GM12873 (cell line): ENCODE measurements at regions not wholly inside any gene's neighbourhood (a gene's known extent, or its start where the extent isn't known, plus 50 kb on each side); places are given as distances from the start of the nearest gene placed in this dataset.

Experiments
- TF ChIP-seq, protein P1 (sequence below): IDR thresholded peaks from 2 replicates; pipeline ENCODE4 v1.5.1; 2012; ENCODE audit warnings: low read depth, mild to moderate bottlenecking, moderate library complexity, low read length, control low read depth; ENCODE audit not compliant: insufficient read depth; ENCODE audit errors: missing control alignments

GRCh38 chr11:120039039-120039438 lies 98.9 kb downstream of the TRIM29 start:
- TF ChIP-seq, protein P1, sequence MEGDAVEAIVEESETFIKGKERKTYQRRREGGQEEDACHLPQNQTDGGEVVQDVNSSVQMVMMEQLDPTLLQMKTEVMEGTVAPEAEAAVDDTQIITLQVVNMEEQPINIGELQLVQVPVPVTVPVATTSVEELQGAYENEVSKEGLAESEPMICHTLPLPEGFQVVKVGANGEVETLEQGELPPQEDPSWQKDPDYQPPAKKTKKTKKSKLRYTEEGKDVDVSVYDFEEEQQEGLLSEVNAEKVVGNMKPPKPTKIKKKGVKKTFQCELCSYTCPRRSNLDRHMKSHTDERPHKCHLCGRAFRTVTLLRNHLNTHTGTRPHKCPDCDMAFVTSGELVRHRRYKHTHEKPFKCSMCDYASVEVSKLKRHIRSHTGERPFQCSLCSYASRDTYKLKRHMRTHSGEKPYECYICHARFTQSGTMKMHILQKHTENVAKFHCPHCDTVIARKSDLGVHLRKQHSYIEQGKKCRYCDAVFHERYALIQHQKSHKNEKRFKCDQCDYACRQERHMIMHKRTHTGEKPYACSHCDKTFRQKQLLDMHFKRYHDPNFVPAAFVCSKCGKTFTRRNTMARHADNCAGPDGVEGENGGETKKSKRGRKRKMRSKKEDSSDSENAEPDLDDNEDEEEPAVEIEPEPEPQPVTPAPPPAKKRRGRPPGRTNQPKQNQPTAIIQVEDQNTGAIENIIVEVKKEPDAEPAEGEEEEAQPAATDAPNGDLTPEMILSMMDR, result no peak

- TF ChIP-seq, protein P1, result no peak
Measured at GRCh38 chr11:120037111-120037510, 100.8 kb downstream of the TRIM29 start.

GRCh38 chr11:120035756-120036155 lies 102.2 kb downstream of the TRIM29 start:
- TF ChIP-seq, protein P1, result no peak

DNA sequence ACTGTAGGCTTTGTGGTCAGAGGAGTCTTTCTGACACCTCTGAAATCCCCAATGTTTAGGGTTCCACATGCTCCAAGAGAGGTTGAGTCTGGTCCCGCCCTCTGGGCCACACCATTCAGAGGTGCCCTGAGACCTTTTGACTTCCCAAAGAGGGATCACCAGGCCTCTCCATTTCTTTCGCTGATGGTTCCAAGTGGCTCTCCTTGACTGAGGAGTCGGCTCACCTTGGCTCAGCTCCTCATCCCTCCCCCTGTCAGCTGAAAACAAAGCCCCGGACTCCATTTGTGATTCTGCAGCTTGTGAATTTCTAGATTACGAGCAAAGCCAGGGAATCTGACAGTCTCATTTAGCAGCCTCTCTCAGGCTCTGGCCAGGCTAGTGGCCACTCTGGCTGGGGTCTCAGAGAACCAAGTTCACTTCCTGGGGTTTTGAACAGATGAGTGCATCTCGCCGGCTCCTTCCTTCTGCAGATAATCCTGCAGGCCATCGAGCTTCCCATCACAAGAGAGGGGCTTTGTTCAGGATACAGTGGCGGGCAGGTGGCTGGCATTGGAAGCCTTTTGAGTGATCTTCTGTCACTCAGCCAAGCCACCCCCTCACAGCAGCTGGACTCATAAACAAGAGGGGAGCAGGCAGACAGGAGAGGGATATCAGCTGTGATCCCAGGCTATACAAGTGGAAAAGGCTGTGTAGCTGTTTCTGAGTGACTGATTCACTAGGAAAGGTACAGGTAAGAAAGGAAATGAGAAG lies 102.9 kb downstream of the TRIM29 start:
- TF ChIP-seq, protein P1, result no peak

- TF ChIP-seq, protein P1, result no peak
Measured at GRCh38 chr11:120034176-120034875, 103.6 kb downstream of the TRIM29 start.

DNA sequence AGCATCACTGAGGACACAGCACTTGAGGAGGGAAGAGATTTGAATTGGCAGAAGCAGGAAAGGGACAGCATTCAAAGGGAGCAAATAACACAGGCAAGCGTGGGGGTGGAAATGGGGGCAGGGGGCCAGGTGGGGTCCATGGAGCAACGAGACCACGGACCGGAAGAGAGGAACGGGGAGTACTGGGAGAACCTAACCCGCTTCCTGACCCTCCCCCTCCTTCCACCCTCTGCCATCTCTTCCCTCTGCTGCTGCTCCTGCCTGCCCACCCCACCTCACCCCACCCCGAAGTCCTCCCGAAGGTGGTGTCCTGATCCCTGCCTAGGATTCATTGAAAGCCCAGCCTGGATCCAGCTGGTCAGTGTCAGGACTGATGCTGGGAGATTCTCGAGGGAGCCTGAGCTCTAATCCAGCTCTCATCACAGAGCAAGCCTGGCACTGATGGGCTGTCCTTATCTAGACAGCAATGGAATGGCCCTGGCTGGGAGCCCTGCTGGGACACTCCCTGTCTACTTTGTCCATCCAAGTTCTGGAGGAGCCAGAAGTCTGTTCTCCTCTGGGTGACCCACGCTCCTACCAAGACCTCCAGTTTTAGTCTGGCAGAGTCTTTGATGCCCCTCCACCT lies 105.0 kb downstream of the TRIM29 start:
- TF ChIP-seq, protein P1, result no peak
